HG03558 (cell line): ENCODE measurements at regions not wholly inside any gene's neighbourhood (a gene's known extent, or its start where the extent isn't known, plus 50 kb on each side); places are given as distances from the start of the nearest gene placed in this dataset.

Experiments used
- ATAC-seq: cut with Tn5 transposase; IDR thresholded peaks from one replicate; pipeline ENCODE4 v1.9.1; 2021; ENCODE audit warnings: moderate number of reproducible peaks; ENCODE audit not compliant: unreplicated experiment; ENCODE audit errors: extremely low read depth

GRCh38 chr13:47036294-47037008 is 139.6 kb upstream of the HTR2A start:
- ATAC-seq = peak; percentile 97

DNA sequence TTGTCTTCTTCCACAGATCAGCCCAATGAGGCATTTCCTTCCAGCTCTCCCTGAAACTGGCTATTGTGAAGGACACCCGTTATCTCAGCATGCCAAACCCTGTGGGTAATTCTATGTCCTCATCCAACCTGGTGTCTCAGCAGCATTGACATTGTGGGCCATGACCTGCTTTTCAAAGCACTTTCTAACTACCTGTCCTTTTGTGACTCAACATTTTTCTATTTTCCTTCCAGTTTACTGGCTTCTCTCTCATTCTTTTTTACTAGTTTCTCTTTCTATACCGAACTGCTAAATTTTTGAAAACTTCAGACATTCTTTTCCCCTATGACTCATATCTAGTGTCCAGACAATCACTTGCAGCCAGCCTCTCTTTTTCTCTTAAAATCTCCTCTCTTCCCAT is 136.4 kb upstream of the HTR2A start:
- ATAC-seq = no peak

DNA sequence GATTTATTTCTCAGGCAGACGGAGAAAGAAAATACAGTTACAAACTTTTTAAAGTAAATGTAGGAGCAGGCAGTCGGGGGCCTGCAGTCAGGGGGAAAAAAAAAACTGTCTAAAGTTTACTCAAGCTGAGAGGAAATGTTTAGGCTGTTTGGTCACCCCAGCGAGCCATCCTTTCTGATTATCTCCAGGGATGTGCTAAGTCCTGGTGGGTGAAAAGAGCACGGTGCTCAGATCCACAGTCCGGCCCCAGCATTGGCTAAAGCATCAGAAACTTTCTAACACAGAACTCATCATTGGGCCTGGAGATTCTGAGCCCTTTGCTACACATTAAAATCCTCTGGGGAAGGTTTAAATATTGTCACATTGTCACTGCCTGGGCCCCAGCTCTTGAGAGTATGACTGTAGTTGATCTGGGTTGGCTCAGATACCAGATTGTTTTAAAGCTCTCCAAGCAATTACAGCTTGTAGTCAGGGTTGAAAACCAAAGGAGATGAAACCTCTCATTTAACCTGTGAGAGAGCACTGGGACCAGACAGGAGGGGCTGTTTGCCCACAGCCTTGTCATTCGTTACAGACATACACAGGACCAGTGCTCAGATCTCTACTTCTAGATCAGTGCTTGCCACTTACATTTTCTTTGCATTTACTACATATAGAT is 131.1 kb upstream of the HTR2A start:
- ATAC-seq = no peak

DNA sequence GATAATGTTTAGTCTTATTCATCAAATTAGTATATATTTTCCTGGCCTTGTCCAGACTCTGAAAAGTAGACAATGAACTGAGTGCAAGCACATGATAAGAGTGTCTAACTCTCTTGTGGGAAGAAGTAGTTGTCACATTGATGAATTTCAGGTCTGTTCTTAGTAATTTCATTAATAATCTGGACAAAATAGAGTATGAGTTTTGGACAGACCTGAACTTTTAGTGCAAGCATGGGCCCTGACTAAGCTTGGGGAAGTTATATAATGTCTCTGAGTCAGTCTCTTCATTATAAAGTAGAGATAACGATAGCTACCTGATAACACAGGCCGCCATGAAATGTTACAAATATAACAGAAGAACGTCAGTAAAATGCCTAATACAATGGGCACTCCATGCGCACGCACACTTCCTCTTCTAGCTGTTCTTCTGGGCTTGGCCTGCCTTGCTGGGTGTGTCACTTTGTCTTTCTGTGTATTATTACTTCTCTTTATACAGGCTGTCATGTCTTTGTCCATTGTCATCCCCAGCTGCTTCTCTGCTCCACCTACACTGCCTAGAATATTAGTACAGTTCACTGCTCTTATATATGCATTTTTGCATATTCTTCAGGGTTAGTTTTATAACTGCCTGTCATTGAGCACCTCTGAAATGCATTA is 129.1 kb upstream of the HTR2A start:
- ATAC-seq = no peak

GRCh38 chr13:47019977-47020376 is 123.1 kb upstream of the HTR2A start:
- no peak for ATAC-seq

- ATAC-seq = no peak
Observed at GRCh38 chr13:47017476-47017875, 120.6 kb upstream of the HTR2A start.

GRCh38 chr13:47008318-47008717 is 111.5 kb upstream of the HTR2A start:
- ATAC-seq = no peak

- no peak for ATAC-seq
Observed at GRCh38 chr13:47005756-47006414, 109.0 kb upstream of the HTR2A start.

DNA sequence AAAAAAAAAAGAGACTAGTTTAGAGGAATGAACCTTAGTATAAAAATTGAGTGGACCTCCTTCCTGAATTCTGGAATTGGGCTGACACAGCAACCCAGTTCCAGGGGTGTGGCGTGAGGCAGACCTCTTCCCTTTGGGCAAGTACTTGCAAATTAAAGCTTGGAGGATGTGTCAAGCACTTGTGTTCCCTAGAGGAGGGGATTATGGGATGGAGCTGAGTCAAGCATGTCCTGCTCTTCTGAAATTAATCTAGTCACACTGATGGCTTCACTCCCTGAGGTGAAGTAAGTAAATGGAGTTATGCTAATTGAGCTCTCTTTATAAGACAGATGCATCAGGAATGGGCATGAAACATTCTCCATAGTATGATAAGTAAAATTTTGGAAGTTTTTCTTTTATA is 107.7 kb upstream of the HTR2A start:
- ATAC-seq = no peak

GRCh38 chr13:47004027-47004426 is 107.2 kb upstream of the HTR2A start:
- ATAC-seq = no peak

GRCh38 chr13:47000165-47000564 is 103.3 kb upstream of the HTR2A start:
- no peak for ATAC-seq

DNA sequence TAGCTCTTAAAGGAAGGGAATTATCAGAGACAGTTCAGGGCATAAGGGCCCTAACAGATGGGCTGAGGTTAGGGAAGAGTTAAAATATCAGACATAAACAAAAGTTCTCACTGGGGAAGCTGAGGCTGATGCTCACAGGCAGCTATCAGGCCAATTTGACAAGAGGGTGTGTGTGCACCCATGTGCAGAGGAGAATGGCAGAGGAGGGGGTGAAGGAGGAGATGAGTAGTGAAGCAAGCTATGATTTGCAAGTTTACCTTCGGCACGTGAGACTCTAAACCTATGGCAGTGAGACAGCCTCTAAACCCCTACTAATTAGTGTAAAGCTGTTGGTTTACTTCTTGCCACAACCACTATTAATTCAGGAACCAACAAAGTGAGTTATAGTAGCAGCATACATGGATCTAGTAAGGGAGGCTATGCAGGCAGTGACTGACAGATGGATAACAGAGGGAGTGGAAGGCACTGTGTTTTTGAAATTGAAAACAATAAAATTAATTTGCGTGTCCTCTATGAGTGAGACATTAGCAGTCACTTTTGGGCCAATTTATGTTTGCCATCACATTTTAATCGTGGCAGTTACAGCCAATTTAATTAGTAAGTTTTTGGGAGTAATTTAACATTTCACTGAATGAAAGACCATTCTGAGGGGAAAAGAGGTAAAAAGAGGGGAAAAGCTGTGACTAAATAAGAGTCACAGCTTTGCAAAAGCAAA is 99.6 kb upstream of the HTR2A start:
- no peak for ATAC-seq

GRCh38 chr13:46995874-46996273 is 99.0 kb upstream of the HTR2A start:
- ATAC-seq = peak; percentile 73

DNA sequence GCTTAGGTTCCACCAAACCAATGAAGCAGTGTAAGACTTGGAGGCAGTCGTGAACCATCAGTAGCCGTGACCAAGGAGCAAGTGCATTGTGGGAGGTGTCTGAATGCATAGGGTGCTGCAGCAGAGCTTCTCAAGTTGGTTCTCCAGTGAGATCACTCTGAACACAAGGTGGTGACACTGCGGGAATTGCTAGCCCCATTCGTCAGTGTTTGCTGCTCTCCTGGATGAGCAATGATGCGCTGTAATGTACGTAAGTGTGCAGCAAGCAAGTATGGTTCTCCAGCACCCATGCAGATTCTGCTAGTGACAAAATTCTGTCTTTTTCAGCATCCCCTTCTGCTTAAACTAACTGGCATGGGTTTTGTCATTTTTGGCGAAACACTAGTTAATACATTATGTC is 97.6 kb upstream of the HTR2A start:
- no peak for ATAC-seq

DNA sequence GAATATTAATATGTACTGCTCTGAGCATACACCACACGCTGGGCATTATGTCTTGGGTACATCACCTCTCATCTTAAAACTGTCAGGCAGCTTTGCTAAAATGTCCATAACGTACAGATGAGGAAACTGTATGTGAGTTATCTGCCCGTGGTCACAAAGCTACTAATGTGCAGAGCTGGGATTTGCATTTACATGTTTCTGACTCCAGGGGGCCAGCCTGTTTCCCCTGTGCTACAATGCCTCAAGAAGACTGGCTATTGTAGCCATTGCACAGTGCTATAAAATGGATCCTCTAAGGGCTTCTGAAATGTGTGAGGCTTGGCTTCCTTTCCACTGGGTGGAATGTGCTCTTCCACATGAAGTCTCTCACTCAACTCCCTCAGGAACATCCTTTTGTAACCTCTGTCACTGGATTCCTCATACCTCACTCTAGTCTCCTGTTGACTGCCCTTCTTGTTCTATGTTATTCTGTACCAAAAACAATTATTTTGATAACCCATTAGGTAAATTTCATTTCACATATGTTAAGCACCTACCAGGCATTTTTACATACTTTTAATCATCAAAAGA is 95.6 kb upstream of the HTR2A start:
- ATAC-seq = no peak

- ATAC-seq = peak; percentile 48
Observed at GRCh38 chr13:46983881-46984280, 87.0 kb upstream of the HTR2A start.

DNA sequence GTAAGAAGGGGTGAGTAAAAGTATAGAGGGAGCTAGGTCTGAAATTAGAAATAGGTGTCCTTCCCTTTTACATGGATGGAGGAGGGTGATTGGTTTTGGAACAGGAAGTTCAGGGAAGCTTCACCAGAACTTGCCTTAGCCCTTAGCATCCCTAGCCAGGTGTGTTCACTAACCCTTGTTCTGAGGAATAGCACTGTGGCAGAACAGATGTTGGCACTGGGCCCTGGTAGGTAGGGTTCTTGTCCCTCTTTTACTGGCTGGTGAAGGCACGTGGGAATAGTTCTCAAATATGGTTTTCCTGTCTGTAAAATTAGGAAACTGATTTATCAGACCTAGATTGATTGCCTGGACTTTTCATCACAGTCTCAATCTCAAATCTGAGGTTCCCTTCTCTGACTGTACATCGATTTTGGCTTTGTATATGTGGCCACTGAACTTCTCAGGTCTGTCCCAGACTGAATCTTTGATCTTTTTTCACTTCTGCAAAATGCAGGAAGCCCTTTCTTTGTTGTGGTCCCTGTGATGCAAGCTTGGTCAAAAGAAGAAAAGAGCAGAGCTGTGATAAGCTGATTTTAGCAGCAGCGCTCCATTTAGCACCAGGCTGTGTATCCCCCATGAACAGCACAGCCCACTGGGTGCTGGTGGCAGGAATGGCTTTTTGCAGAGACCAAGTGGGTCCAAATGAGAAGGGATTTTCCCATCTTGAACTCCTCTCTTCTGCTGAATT is 86.2 kb upstream of the HTR2A start:
- peak; percentile 93 for ATAC-seq

GRCh38 chr13:46975173-46975572 is 78.3 kb upstream of the HTR2A start:
- no peak for ATAC-seq

GRCh38 chr13:46968450-46968849 is 71.6 kb upstream of the HTR2A start:
- no peak for ATAC-seq
